Breast epithelium (tissue), 3 donors: ENCODE measurements at regions not wholly inside any gene's neighbourhood (a gene's known extent, or its start where the extent isn't known, plus 50 kb on each side); places are given as distances from the start of the nearest gene placed in this dataset.

Experiments
- CTCF ChIP-seq, 3 donors: fragments of 450-650 bp; IDR thresholded peaks; one replicate each; pipeline ENCODE4 v1.5.1; 2016 to 2017; ENCODE audit warnings: antibody characterized with exemption in 3 of 3, mild to moderate bottlenecking in 3 of 3, moderate library complexity in 3 of 3
- POLR2AphosphoS5 ChIP-seq, 3 donors: sonication (generic); formaldehyde crosslinking; IDR thresholded peaks; one replicate each; pipeline ENCODE4 v1.6.1; 2017; ENCODE audit warnings: antibody characterized with exemption in 3 of 3

GRCh38 chr5:106853266-106853665, 817.5 kb downstream of the EFNA5 start:
- TF ChIP-seq CTCF (IDR thresholded peaks at IDR 0.05), result no peak
- TF ChIP-seq POLR2AphosphoS5 (IDR thresholded peaks at IDR 0.05), result no peak
